IMR-90 (cell line): ENCODE measurements at regions not wholly inside any gene's neighbourhood (a gene's known extent, or its start where the extent isn't known, plus 50 kb on each side); places are given as distances from the start of the nearest gene placed in this dataset.

Experiments
- ATAC-seq: fragments of 200-7000 bp; cut with Tn5 transposase; 2 replicates; pipeline ENCODE4 v1.9.1; 2020; ENCODE audit warnings: low read depth, mild to moderate bottlenecking, moderate library complexity
- BruUV-seq: library from RNA; stranded (reverse); fragments of 400-500 nt; replicated peaks from 2 replicates; lab custom pipeline; 2021; lab: Mats Ljungman, UMichigan
- CTCF ChIA-PET: fragments of 300-600 bp; formaldehyde crosslinking; extraction: SDS; loops from one replicate; lab custom pipeline; 2021; ENCODE audit warnings: antibody characterized with exemption; lab: Yijun Ruan, JAX
- POLR2A ChIA-PET: fragments of 300-600 bp; sonication (Branson Sonifier 250); formaldehyde crosslinking; loops from one replicate; lab custom pipeline; 2022; ENCODE audit warnings: antibody characterized with exemption; ENCODE audit not compliant: unreplicated experiment; lab: Charles Lee
- DNase-seq: peaks from one replicate; pipeline ENCODE4 v3.0.0; 2013
- H2AFZ ChIP-seq: replicated peaks from 2 replicates; pipeline ENCODE3; 2013; ENCODE audit warnings: low read length, mild to moderate bottlenecking; ENCODE audit not compliant: poor library complexity
- H2AK5ac ChIP-seq: 2 replicates; pipeline ENCODE4 v1.6.1; 2013; ENCODE audit warnings: low read depth, low read length, inconsistent platforms
- H2AK9ac ChIP-seq: replicated peaks from 2 replicates; pipeline ENCODE3; 2013; ENCODE audit warnings: mild to moderate bottlenecking, low read depth, low read length, moderate library complexity; ENCODE audit not compliant: poor library complexity
- H2BK120ac ChIP-seq: 2 replicates; pipeline ENCODE4 v1.6.1; 2013; ENCODE audit warnings: low read depth, low read length, inconsistent platforms
- H2BK15ac ChIP-seq: 3 replicates; pipeline ENCODE4 v1.6.1; 2013; ENCODE audit warnings: low read depth, low read length, inconsistent platforms
- H2BK20ac ChIP-seq: 2 replicates; pipeline ENCODE4 v1.6.1; 2013; ENCODE audit warnings: low read depth, mild to moderate bottlenecking, inconsistent platforms, low read length, moderate library complexity
- H2BK5ac ChIP-seq: 2 replicates; pipeline ENCODE4 v1.6.1; 2013; ENCODE audit warnings: mild to moderate bottlenecking, low read depth, low read length, inconsistent platforms; ENCODE audit not compliant: poor library complexity, severe bottlenecking
- H3K14ac ChIP-seq: replicated peaks from 2 replicates; pipeline ENCODE4 v1.6.1; 2013; ENCODE audit warnings: low read depth, low read length, inconsistent platforms
- H3K18ac ChIP-seq: 2 replicates; pipeline ENCODE4 v1.6.1; 2013; ENCODE audit warnings: low read depth, low read length, control low read depth
- H3K23ac ChIP-seq: 2 replicates; pipeline ENCODE4 v1.6.1; 2013; ENCODE audit warnings: low read depth, low read length, inconsistent platforms
- H3K27ac ChIP-seq: 2 replicates; pipeline ENCODE4 v1.5.1; 2013; ENCODE audit warnings: mild to moderate bottlenecking, control low read depth, low read length; ENCODE audit not compliant: insufficient read depth
- H3K27me3 ChIP-seq: 2 replicates; pipeline ENCODE4 v1.6.1; 2013; ENCODE audit warnings: low read length; ENCODE audit not compliant: control insufficient read depth, insufficient read depth
- H3K36me3 ChIP-seq: 2 replicates; pipeline ENCODE4 v1.6.1; 2013; ENCODE audit warnings: low read length, mixed read lengths; ENCODE audit not compliant: control insufficient read depth, insufficient read depth
- H3K4ac ChIP-seq: 2 replicates; pipeline ENCODE4 v1.6.1; 2013; ENCODE audit warnings: low read depth, low read length, inconsistent platforms
- H3K4me1 ChIP-seq: 2 replicates; pipeline ENCODE4 v1.6.1; 2013; ENCODE audit warnings: low read length, mixed read lengths; ENCODE audit not compliant: control insufficient read depth, insufficient read depth
- H3K4me2 ChIP-seq: 2 replicates; pipeline ENCODE4 v1.6.1; 2013; ENCODE audit warnings: low read depth, mild to moderate bottlenecking, control low read depth, low read length, moderate library complexity
- H3K4me3 ChIP-seq: 2 replicates; pipeline ENCODE4 v1.5.1; 2013; ENCODE audit warnings: low read depth, mild to moderate bottlenecking, control low read depth, low read length, moderate library complexity; ENCODE audit not compliant: insufficient read depth
- H3K56ac ChIP-seq: 2 replicates; pipeline ENCODE4 v1.6.1; 2013; ENCODE audit warnings: low read length, inconsistent platforms; ENCODE audit not compliant: insufficient read depth; ENCODE audit errors: extremely low read depth
- H3K79me1 ChIP-seq, 2 experiments: 2 replicates each; pipeline ENCODE4 v1.6.1; 2013; ENCODE audit warnings: low read length in 2 of 2, inconsistent platforms in 1 of 2, low read depth in 1 of 2
- H3K9ac ChIP-seq: 2 replicates; pipeline ENCODE4 v1.6.1; 2013; ENCODE audit warnings: low read depth, low read length, control low read depth
- H3K9me1 ChIP-seq: 2 replicates; pipeline ENCODE4 v1.6.1; 2013; ENCODE audit warnings: low read length, inconsistent platforms; ENCODE audit not compliant: insufficient read depth
- H3K9me3 ChIP-seq: 2 replicates; pipeline ENCODE4 v1.6.1; 2013; ENCODE audit warnings: low read length; ENCODE audit not compliant: control insufficient read depth, insufficient read depth
- H4K20me1 ChIP-seq: 2 replicates; pipeline ENCODE4 v1.6.1; 2013; ENCODE audit warnings: low read length, inconsistent platforms; ENCODE audit not compliant: insufficient read depth
- H4K5ac ChIP-seq: 2 replicates; pipeline ENCODE4 v1.6.1; 2013; ENCODE audit warnings: mild to moderate bottlenecking, low read depth, low read length, control low read depth
- H4K8ac ChIP-seq, 2 experiments: 2 replicates each; pipeline ENCODE4 v1.6.1; 2013; ENCODE audit warnings: low read depth in 2 of 2, low read length in 2 of 2, control low read depth in 1 of 2, inconsistent platforms in 1 of 2
- H4K91ac ChIP-seq: 2 replicates; pipeline ENCODE4 v1.6.1; 2013; ENCODE audit warnings: low read depth, low read length, inconsistent platforms; ENCODE audit not compliant: insufficient read depth
- BHLHE40 ChIP-seq: fragments of 150-350 bp; IDR thresholded peaks from 2 replicates; pipeline ENCODE4 v1.6.1; 2016; ENCODE audit warnings: mild to moderate bottlenecking, low read depth, low read length
- CEBPB ChIP-seq: IDR thresholded peaks from 2 replicates; pipeline ENCODE4 v1.6.1; 2012; ENCODE audit warnings: low read depth, low read length, improper control_type of control experiment
- CHD1 ChIP-seq: IDR thresholded peaks from 2 replicates; pipeline ENCODE4 v1.6.1; 2012; ENCODE audit warnings: low read depth, low read length, improper control_type of control experiment
- FOS ChIP-seq: fragments of 150-350 bp; IDR thresholded peaks from 2 replicates; pipeline ENCODE4 v1.6.1; 2016; ENCODE audit warnings: low read depth, low read length
- MAFK ChIP-seq: IDR thresholded peaks from 2 replicates; pipeline ENCODE4 v1.6.1; 2012; ENCODE audit warnings: low read depth, low read length, improper control_type of control experiment
- MAZ ChIP-seq: IDR thresholded peaks from 2 replicates; pipeline ENCODE4 v1.6.1; 2012; ENCODE audit warnings: low read depth, mild to moderate bottlenecking, low read length, improper control_type of control experiment, moderate library complexity, borderline replicate concordance
- NFE2L2 ChIP-seq: fragments of 150-350 bp; IDR thresholded peaks from 2 replicates; pipeline ENCODE4 v1.6.1; 2016; ENCODE audit warnings: low read depth, mild to moderate bottlenecking, low read length
- POLR2A ChIP-seq: IDR thresholded peaks from 2 replicates; pipeline ENCODE4 v1.6.1; 2012; ENCODE audit warnings: mild to moderate bottlenecking, low read depth, low read length
- RAD21 ChIP-seq: IDR thresholded peaks from 2 replicates; pipeline ENCODE4 v1.6.1; 2012; ENCODE audit warnings: low read length, improper control_type of control experiment
- RFX5 ChIP-seq: IDR thresholded peaks from 2 replicates; pipeline ENCODE4 v1.8.0; 2012; ENCODE audit warnings: low read depth, mild to moderate bottlenecking, low read length, moderate library complexity
- SMC3 ChIP-seq: fragments of 150-350 bp; IDR thresholded peaks from 2 replicates; pipeline ENCODE4 v1.6.1; 2016; ENCODE audit warnings: low read depth, mild to moderate bottlenecking, antibody characterized with exemption, low read length, moderate library complexity
- dilution Hi-C: fragments of 300-500 bp; cut with HindIII; formaldehyde crosslinking; loops from one replicate; pipeline ENCODE4 v1.14.3; 2018; ENCODE audit warnings: low sequenced_read_pairs; ENCODE audit not compliant: unreplicated experiment
- in situ Hi-C: fragments of 300-500 bp; cut with MboI; formaldehyde crosslinking; loops from 3 replicates; pipeline ENCODE4 v1.14.3; 2019; ENCODE audit warnings: low sequenced_read_pairs, inconsistent platforms, mixed read lengths
- intact Hi-C: fragments of 100-400 bp; cut with micrococcal nuclease; formaldehyde crosslinking; loops from 2 replicates; pipeline ENCODE4 v1.10.0; 2022
- TF ChIP-seq, protein P1 (sequence below): conservative IDR thresholded peaks from 2 replicates; pipeline ENCODE4 v1.5.1; 2012; ENCODE audit warnings: mild to moderate bottlenecking, low read depth, low read length, improper control_type of control experiment
- TF ChIP-seq, protein P2 (sequence below): fragments of 150-350 bp; IDR thresholded peaks from 2 replicates; pipeline ENCODE4 v1.6.1; 2017; ENCODE audit warnings: mild to moderate bottlenecking, antibody characterized with exemption, low read length, low read depth
- TF ChIP-seq, protein P3 (sequence below): fragments of 150-350 bp; IDR thresholded peaks from 2 replicates; pipeline ENCODE4 v1.6.1; 2016; ENCODE audit warnings: low read depth, mild to moderate bottlenecking, low read length, moderate library complexity, borderline replicate concordance

DNA sequence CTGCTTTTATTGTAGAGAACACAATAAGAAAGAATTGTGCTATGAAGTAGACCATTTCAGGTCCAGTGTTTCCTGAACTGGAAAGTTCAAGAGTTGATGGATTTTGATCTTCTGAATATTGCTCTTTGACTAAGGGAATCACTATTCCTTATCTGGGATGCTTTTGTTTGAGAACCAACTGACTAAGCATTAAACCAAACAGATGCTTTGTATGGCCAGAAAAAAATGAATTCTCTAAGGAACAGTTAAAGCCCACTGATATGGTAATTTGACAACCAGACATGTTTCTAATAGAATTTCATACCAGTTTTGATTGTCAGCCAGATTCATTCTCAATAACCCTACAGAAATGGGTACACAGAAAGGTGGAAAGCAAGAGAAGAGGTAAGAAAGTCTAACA, 67.5 kb upstream of the CADPS start:
- Histone ChIP-seq H3K4me3 (no peak overlapping the region), H2AK5ac (no peak overlapping the region), H2BK15ac (no peak overlapping the region), H3K27me3 (no peaks in the 10 kb centered on the region), H2AFZ (no peak overlapping the region), H2BK120ac (no peak overlapping the region), H3K9me1 (no peaks in the 10 kb centered on the region), H3K14ac (no peak overlapping the region), H4K20me1 (no peaks in the 10 kb centered on the region), H3K56ac (no peak overlapping the region), H3K79me1 (no peaks in the 10 kb centered on the region), H4K91ac (no peak overlapping the region), H3K4me2 (no peak overlapping the region), H3K9me3 (peaks cover 6% of the 10 kb centered on the region; the same call in 1 of the 2 replicates), H3K23ac (no peak overlapping the region), H4K5ac (no peak overlapping the region), H4K8ac (no peak overlapping the region), H2BK20ac (no peak overlapping the region), H3K4me1 (no peaks in the 10 kb centered on the region), H3K27ac (no peak overlapping the region), H3K18ac (no peak overlapping the region), H2BK5ac (no peak overlapping the region), H3K9ac (no peak overlapping the region), H2AK9ac (no peak overlapping the region), H3K36me3 (no peaks in the 10 kb centered on the region), H3K4ac (no peak overlapping the region)
- ATAC-seq (no peak), DNase-seq (no peak)
- ChIA-PET POLR2A (no interaction called here), CTCF (no interaction called here)
- TF ChIP-seq FOS = no peak
- TF ChIP-seq, protein P1, sequence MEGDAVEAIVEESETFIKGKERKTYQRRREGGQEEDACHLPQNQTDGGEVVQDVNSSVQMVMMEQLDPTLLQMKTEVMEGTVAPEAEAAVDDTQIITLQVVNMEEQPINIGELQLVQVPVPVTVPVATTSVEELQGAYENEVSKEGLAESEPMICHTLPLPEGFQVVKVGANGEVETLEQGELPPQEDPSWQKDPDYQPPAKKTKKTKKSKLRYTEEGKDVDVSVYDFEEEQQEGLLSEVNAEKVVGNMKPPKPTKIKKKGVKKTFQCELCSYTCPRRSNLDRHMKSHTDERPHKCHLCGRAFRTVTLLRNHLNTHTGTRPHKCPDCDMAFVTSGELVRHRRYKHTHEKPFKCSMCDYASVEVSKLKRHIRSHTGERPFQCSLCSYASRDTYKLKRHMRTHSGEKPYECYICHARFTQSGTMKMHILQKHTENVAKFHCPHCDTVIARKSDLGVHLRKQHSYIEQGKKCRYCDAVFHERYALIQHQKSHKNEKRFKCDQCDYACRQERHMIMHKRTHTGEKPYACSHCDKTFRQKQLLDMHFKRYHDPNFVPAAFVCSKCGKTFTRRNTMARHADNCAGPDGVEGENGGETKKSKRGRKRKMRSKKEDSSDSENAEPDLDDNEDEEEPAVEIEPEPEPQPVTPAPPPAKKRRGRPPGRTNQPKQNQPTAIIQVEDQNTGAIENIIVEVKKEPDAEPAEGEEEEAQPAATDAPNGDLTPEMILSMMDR = no peak
- TF ChIP-seq BHLHE40 = no peak
- TF ChIP-seq RFX5 = no peak
- no peak for TF ChIP-seq NFE2L2
- TF ChIP-seq CEBPB = no peak
- no peak for TF ChIP-seq MAZ
- TF ChIP-seq, protein P2, sequence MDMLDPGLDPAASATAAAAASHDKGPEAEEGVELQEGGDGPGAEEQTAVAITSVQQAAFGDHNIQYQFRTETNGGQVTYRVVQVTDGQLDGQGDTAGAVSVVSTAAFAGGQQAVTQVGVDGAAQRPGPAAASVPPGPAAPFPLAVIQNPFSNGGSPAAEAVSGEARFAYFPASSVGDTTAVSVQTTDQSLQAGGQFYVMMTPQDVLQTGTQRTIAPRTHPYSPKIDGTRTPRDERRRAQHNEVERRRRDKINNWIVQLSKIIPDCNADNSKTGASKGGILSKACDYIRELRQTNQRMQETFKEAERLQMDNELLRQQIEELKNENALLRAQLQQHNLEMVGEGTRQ = no peak
- no peak for TF ChIP-seq MAFK
- TF ChIP-seq POLR2A = no peak
- no peak for TF ChIP-seq CHD1
- TF ChIP-seq SMC3 = no peak
- TF ChIP-seq, protein P3, sequence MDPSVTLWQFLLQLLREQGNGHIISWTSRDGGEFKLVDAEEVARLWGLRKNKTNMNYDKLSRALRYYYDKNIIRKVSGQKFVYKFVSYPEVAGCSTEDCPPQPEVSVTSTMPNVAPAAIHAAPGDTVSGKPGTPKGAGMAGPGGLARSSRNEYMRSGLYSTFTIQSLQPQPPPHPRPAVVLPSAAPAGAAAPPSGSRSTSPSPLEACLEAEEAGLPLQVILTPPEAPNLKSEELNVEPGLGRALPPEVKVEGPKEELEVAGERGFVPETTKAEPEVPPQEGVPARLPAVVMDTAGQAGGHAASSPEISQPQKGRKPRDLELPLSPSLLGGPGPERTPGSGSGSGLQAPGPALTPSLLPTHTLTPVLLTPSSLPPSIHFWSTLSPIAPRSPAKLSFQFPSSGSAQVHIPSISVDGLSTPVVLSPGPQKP = no peak
- TF ChIP-seq RAD21 = no peak
- no TSS peak for BruUV-seq
- dilution Hi-C loops = no loop called here
- intact Hi-C loops = no loop called here
- in situ Hi-C loops = no loop called here
